GM12878 (cell line): ENCODE measurements at regions not wholly inside any gene's neighbourhood (a gene's known extent, or its start where the extent isn't known, plus 50 kb on each side); places are given as distances from the start of the nearest gene placed in this dataset.

Experiments
- GABPA ChIP-seq: IDR thresholded peaks from 2 replicates; pipeline ENCODE4 v1.6.1; 2014; ENCODE audit warnings: antibody characterized with exemption, low read depth, mild to moderate bottlenecking, inconsistent platforms
- HDAC2 ChIP-seq: fragments of 200-600 bp; sonication (generic); IDR thresholded peaks from 2 replicates; pipeline ENCODE4 v1.6.1; 2017
- KDM1A ChIP-seq: fragments of 200-600 bp; sonication (generic); IDR thresholded peaks from 2 replicates; pipeline ENCODE4 v1.6.1; 2016; ENCODE audit warnings: borderline replicate concordance
- POLR2A ChIP-seq: IDR thresholded peaks from 2 replicates; pipeline ENCODE4 v1.6.1; 2011; ENCODE audit warnings: low read depth, mild to moderate bottlenecking, low read length
- POLR2AphosphoS5 ChIP-seq: IDR thresholded peaks from 2 replicates; pipeline ENCODE4 v1.6.1; 2011; ENCODE audit warnings: mild to moderate bottlenecking, low read length, inconsistent platforms
- RBBP5 ChIP-seq: fragments of 200-600 bp; sonication (generic); conservative IDR thresholded peaks from 2 replicates; pipeline ENCODE4 v1.6.1; 2016
- RFX5 ChIP-seq: IDR thresholded peaks from 2 replicates; pipeline ENCODE4 v1.6.1; 2011; ENCODE audit warnings: low read depth, low read length, improper control_type of control experiment
- TAF1 ChIP-seq: IDR thresholded peaks from 2 replicates; pipeline ENCODE4 v1.6.1; 2011; ENCODE audit warnings: mild to moderate bottlenecking, low read depth, low read length, borderline replicate concordance
- TF ChIP-seq, protein P1 (sequence below), 3 experiments: IDR thresholded peaks in 2 of 3; conservative IDR thresholded peaks in 1 of 3; 2 replicates each; pipeline ENCODE4 v1.5.1; 2011; ENCODE audit warnings: low read depth in 3 of 3, low read length in 3 of 3, mild to moderate bottlenecking in 3 of 3, control low read depth in 2 of 3, moderate library complexity in 2 of 3, inconsistent platforms in 1 of 3, mixed read lengths in 1 of 3; ENCODE audit not compliant: control insufficient read depth in 2 of 3, insufficient read depth in 1 of 3; ENCODE audit errors: extremely low read depth in 1 of 3
- TF ChIP-seq, protein P2 (sequence below): fragments of 450-650 bp; IDR thresholded peaks from 2 replicates; pipeline ENCODE4 v1.6.1; 2016; ENCODE audit warnings: mild to moderate bottlenecking, moderate library complexity, borderline replicate concordance
- TF ChIP-seq, protein P3 (sequence below): IDR thresholded peaks from 2 replicates; pipeline ENCODE4 v1.6.1; 2012; ENCODE audit warnings: mild to moderate bottlenecking, low read depth, low read length
- TF ChIP-seq, protein P4 (sequence below): fragments of 450-650 bp; IDR thresholded peaks from 2 replicates; pipeline ENCODE4 v1.6.1; 2014; ENCODE audit warnings: mild to moderate bottlenecking

DNA sequence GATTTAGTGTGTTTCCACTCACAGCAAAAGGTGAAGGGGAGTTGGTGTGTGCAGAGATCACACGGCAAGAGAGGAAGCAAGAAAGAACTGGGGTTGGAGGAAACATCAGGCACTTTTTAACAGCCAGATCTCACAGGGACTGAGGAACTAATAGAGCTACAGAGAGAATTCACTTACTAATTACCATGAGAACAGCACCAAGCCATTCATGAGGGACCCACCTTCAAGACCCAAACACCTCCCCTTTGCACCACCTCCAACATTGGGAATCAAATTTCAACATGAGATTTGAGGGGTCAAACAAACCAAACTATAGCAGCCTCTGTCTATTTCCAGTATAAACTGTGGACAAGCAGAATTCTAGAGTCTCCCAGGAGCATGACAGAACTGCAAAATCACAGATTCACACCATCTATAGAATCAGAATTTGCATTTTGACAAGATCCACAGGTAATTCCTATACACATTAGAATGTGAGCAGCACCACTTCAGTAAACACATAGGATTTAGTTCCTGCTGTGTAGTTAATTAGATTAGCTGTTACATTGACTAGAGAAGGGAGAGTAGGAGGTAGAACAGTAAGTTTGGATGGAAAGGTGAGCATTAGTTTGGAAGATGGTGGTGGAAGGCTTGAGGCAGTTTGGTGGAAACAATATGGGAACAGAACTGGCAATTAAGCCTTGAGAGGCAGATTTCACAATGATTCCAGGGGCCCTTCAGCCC, 311.7 kb downstream of the NSUN3 start:
- TF ChIP-seq HDAC2 (no peak), POLR2A (no peak), RFX5 (no peak), KDM1A (no peak), GABPA (no peak), TAF1 (no peak), POLR2AphosphoS5 (no peak), RBBP5 (no peak)
- TF ChIP-seq, protein P1, sequence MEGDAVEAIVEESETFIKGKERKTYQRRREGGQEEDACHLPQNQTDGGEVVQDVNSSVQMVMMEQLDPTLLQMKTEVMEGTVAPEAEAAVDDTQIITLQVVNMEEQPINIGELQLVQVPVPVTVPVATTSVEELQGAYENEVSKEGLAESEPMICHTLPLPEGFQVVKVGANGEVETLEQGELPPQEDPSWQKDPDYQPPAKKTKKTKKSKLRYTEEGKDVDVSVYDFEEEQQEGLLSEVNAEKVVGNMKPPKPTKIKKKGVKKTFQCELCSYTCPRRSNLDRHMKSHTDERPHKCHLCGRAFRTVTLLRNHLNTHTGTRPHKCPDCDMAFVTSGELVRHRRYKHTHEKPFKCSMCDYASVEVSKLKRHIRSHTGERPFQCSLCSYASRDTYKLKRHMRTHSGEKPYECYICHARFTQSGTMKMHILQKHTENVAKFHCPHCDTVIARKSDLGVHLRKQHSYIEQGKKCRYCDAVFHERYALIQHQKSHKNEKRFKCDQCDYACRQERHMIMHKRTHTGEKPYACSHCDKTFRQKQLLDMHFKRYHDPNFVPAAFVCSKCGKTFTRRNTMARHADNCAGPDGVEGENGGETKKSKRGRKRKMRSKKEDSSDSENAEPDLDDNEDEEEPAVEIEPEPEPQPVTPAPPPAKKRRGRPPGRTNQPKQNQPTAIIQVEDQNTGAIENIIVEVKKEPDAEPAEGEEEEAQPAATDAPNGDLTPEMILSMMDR (IDR thresholded peaks at IDR 0.05 in 2 of 3, conservative IDR thresholded peaks at IDR 0.05 in 1 of 3; ENCODE audit: control insufficient read depth in 2 of 3, extremely low read depth in 1 of 3, insufficient read depth in 1 of 3, low read depth in 3 of 3, low read length in 3 of 3): no peak
- TF ChIP-seq, protein P2, sequence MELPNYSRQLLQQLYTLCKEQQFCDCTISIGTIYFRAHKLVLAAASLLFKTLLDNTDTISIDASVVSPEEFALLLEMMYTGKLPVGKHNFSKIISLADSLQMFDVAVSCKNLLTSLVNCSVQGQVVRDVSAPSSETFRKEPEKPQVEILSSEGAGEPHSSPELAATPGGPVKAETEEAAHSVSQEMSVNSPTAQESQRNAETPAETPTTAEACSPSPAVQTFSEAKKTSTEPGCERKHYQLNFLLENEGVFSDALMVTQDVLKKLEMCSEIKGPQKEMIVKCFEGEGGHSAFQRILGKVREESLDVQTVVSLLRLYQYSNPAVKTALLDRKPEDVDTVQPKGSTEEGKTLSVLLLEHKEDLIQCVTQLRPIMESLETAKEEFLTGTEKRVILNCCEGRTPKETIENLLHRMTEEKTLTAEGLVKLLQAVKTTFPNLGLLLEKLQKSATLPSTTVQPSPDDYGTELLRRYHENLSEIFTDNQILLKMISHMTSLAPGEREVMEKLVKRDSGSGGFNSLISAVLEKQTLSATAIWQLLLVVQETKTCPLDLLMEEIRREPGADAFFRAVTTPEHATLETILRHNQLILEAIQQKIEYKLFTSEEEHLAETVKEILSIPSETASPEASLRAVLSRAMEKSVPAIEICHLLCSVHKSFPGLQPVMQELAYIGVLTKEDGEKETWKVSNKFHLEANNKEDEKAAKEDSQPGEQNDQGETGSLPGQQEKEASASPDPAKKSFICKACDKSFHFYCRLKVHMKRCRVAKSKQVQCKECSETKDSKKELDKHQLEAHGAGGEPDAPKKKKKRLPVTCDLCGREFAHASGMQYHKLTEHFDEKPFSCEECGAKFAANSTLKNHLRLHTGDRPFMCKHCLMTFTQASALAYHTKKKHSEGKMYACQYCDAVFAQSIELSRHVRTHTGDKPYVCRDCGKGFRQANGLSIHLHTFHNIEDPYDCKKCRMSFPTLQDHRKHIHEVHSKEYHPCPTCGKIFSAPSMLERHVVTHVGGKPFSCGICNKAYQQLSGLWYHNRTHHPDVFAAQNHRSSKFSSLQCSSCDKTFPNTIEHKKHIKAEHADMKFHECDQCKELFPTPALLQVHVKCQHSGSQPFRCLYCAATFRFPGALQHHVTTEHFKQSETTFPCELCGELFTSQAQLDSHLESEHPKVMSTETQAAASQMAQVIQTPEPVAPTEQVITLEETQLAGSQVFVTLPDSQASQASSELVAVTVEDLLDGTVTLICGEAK: no peak
- TF ChIP-seq, protein P3, sequence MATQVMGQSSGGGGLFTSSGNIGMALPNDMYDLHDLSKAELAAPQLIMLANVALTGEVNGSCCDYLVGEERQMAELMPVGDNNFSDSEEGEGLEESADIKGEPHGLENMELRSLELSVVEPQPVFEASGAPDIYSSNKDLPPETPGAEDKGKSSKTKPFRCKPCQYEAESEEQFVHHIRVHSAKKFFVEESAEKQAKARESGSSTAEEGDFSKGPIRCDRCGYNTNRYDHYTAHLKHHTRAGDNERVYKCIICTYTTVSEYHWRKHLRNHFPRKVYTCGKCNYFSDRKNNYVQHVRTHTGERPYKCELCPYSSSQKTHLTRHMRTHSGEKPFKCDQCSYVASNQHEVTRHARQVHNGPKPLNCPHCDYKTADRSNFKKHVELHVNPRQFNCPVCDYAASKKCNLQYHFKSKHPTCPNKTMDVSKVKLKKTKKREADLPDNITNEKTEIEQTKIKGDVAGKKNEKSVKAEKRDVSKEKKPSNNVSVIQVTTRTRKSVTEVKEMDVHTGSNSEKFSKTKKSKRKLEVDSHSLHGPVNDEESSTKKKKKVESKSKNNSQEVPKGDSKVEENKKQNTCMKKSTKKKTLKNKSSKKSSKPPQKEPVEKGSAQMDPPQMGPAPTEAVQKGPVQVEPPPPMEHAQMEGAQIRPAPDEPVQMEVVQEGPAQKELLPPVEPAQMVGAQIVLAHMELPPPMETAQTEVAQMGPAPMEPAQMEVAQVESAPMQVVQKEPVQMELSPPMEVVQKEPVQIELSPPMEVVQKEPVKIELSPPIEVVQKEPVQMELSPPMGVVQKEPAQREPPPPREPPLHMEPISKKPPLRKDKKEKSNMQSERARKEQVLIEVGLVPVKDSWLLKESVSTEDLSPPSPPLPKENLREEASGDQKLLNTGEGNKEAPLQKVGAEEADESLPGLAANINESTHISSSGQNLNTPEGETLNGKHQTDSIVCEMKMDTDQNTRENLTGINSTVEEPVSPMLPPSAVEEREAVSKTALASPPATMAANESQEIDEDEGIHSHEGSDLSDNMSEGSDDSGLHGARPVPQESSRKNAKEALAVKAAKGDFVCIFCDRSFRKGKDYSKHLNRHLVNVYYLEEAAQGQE: no peak
- TF ChIP-seq, protein P4, sequence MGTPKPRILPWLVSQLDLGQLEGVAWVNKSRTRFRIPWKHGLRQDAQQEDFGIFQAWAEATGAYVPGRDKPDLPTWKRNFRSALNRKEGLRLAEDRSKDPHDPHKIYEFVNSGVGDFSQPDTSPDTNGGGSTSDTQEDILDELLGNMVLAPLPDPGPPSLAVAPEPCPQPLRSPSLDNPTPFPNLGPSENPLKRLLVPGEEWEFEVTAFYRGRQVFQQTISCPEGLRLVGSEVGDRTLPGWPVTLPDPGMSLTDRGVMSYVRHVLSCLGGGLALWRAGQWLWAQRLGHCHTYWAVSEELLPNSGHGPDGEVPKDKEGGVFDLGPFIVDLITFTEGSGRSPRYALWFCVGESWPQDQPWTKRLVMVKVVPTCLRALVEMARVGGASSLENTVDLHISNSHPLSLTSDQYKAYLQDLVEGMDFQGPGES: no peak
